Activated CD8-positive, alpha-beta T cell treated with anti-CD3 and anti-CD28 coated beads for 36 hours (primary cell): ENCODE measurements at regions not wholly inside any gene's neighbourhood (a gene's known extent, or its start where the extent isn't known, plus 50 kb on each side); places are given as distances from the start of the nearest gene placed in this dataset.

ENCODE experiments used
- ATAC-seq: fragments of 200-7000 bp; cut with Tn5 transposase; one replicate; pipeline ENCODE4 v1.10.0; 2021; ENCODE audit warnings: mild to moderate bottlenecking, moderate library complexity
- CTCF ChIA-PET: fragments of 350-600 bp; sonication (Branson Sonifier 250); formaldehyde crosslinking; loops from one replicate; lab custom pipeline; 2021; ENCODE audit warnings: antibody characterized with exemption; lab: Charles Lee
- POLR2A ChIA-PET: fragments of 350-600 bp; sonication (Branson Sonifier 250); formaldehyde crosslinking; loops from one replicate; lab custom pipeline; 2021; ENCODE audit warnings: antibody characterized with exemption; lab: Charles Lee
- DNase-seq: peaks from one replicate; pipeline ENCODE4 v3.0.0-alpha.2; 2020
- H3K27ac Mint-ChIP-seq: one replicate; pipeline ENCODE4 v1.8.0; 2021; ENCODE audit warnings: mild to moderate bottlenecking, mixed read lengths
- H3K27me3 Mint-ChIP-seq: one replicate; pipeline ENCODE4 v1.8.0; 2021; ENCODE audit warnings: mixed read lengths
- H3K36me3 Mint-ChIP-seq: one replicate; pipeline ENCODE4 v1.8.0; 2021; ENCODE audit warnings: low read depth, mixed read lengths
- H3K4me1 Mint-ChIP-seq: one replicate; pipeline ENCODE4 v1.8.0; 2021; ENCODE audit warnings: low read depth, mixed read lengths
- H3K4me3 Mint-ChIP-seq: one replicate; pipeline ENCODE4 v1.8.0; 2021; ENCODE audit warnings: mild to moderate bottlenecking, moderate library complexity, mixed read lengths
- H3K9me3 Mint-ChIP-seq: one replicate; pipeline ENCODE4 v1.8.0; 2021; ENCODE audit warnings: mixed read lengths
- CTCF ChIP-seq: fragments of 200-600 bp; IDR thresholded peaks from one replicate; pipeline ENCODE4 v1.8.0; 2022; ENCODE audit warnings: antibody characterized with exemption, mild to moderate bottlenecking
- intact Hi-C: fragments of 100-400 bp; cut with micrococcal nuclease; formaldehyde crosslinking; loops from one replicate; pipeline ENCODE4 v1.10.0; 2022

DNA sequence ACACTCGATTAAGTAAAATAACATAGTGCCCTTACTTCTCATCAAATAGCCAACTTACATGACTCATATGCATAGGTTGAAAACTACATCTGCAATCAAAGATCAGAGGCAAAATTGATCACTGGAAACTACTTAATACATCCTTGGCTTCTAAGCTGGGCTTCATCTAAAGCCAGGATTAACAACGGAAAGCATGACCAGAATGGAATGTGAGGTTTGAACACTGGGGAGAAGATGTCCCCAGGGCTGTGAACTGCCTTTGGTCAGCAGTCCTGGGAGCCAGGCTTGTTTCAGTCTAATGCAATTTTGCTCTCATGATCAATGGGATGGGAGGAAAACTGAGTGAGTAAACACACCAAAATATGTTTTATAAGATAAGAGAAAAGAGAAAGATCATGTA lies 192.5 kb upstream of the TTC29 start:
- ATAC-seq: no peak
- no peak for TF ChIP-seq CTCF
- Mint-ChIP-seq H3K4me1 (no peaks in the 10 kb centered on the region), H3K9me3 (no peaks in the 10 kb centered on the region), H3K36me3 (no peaks in the 10 kb centered on the region), H3K27ac (no peak overlapping the region), H3K4me3 (no peak overlapping the region), H3K27me3 (peaks cover 9% of the 10 kb centered on the region)
- no peak for DNase-seq
- ChIA-PET POLR2A (no interaction called here), CTCF (no interaction called here)
- intact Hi-C loops: no loop called here

DNA sequence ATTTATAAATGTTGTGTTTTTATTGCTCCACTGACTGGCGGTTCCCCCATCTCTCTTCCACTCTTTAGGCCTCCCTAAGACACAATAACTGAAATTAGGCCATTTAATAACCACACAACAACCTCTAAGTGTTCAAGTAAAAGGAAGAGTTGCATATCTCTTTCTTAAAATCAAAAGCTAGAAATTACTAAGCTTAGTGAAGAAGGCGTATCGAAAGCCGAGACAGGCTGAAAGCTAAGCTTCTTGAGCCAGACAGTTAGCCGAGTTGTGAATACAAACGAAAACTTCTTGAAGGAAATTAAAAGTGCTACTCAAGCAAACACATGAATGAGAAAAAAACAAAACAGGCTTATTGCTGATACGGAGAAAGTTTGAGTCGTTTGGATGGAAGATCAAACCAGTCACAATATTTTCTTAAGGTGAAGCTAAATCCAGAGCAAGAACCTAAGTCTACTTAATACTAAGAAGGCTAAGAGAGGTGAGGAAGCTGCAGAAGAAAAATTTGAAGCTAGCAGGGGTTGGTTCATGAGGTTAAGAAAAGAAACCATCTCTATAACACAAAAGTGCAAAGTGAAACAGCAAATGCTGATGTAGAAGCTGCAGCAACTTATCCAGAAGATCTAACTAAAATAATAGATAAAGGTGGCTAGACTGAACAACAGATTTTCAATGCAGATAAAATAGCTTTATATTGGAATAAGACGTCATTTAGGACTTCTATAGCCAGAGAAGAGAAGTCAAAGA lies 194.0 kb upstream of the TTC29 start:
- DNase-seq: no peak
- no peak for TF ChIP-seq CTCF
- H3K27ac Mint-ChIP-seq: no peak overlapping the region
- H3K4me3 Mint-ChIP-seq: no peak overlapping the region
- ATAC-seq: no peak
- peaks cover 9% of the 10 kb centered on the region for H3K27me3 Mint-ChIP-seq
- H3K9me3 Mint-ChIP-seq: no peaks in the 10 kb centered on the region
- ChIA-PET POLR2A (no interaction called here), CTCF (no interaction called here)
- H3K4me1 Mint-ChIP-seq: no peaks in the 10 kb centered on the region
- intact Hi-C loops: no loop called here
- H3K36me3 Mint-ChIP-seq: no peaks in the 10 kb centered on the region

DNA sequence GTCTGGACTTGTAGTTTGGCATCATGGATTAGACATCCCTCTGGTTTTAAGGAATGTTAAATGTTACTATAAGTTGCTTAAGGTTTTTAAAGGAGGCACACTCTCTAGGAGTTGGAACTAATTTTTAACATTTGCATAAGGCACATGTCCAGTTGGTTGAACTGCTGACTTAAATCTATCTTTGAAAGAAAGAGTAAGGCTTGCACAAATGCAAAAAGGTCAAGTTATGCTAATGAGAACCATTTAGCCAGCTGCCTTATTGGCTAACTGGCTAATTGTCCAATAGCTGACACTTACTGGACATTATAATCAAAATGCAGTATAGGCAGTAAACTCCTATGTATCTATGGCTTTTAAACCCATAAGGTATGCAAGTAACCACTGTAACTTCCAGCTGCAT lies 206.1 kb upstream of the TTC29 start:
- no peak for DNase-seq
- H3K36me3 Mint-ChIP-seq: no peaks in the 10 kb centered on the region
- ATAC-seq: no peak
- ChIA-PET CTCF (interaction anchor here (1.1 kb wide), 1 partner anchor 65 kb away, joined by 3 read pairs; no protein-coding TSS in a partner anchor), POLR2A (no interaction called here)
- intact Hi-C loops: no loop called here
- H3K27ac Mint-ChIP-seq: no peak overlapping the region
- no peaks in the 10 kb centered on the region for H3K9me3 Mint-ChIP-seq
- H3K4me3 Mint-ChIP-seq: no peak overlapping the region
- no peak for TF ChIP-seq CTCF
- no peaks in the 10 kb centered on the region for H3K4me1 Mint-ChIP-seq
- peaks cover 14% of the 10 kb centered on the region for H3K27me3 Mint-ChIP-seq

DNA sequence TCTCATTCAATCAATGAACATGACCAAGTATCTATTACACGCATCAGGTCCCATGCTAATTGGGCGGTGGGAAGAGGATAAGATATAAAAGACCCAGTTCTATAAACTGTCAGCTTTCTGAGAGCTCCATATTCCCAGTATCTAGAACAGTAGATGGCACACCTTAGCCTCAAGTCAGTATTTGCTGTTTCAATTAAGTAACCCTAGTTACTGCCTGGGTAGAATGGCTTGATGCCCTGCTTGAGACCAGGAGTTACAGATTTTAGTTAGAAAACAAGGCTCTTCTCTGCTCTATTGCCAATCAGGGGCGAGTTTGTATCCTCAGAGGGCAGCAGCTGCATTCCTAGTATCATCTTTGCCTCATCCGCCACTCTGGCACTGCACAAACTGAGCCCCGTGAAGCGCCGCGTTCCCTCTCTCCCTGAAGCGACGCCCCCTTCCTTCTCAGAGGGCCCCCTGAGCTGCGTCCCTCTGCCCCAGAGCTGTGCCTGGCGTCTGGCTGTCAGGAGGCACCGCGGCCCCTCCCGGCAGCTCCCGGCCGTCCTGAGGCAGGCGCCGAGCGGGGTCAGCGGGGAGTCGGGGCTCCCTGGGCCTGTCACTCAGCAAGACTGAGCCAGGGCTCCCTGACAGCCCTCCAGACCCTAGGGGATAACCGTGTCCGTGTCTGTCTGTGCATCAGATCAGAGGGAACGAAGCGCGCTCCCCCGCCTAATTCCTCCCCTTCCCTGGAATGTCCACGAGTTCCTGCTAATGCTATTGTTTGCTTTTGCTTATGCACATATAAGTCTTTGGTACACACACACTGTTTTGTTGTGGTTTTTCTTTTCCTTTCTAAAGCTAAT lies 212.4 kb upstream of the TTC29 start:
- no peak overlapping the region for H3K4me3 Mint-ChIP-seq
- DNase-seq (no peak), ATAC-seq (no peak)
- no peaks in the 10 kb centered on the region for H3K36me3 Mint-ChIP-seq
- ChIA-PET CTCF (interaction anchor here (1.0 kb wide), 1 partner anchor 61 kb away, joined by 3 read pairs; no protein-coding TSS in a partner anchor), POLR2A (interaction anchor here (0.9 kb wide), 1 partner anchor 128 kb away, joined by 3 read pairs; no protein-coding TSS in a partner anchor)
- intact Hi-C loops: no loop called here
- H3K9me3 Mint-ChIP-seq: no peaks in the 10 kb centered on the region
- peaks cover 2% of the 10 kb centered on the region for H3K4me1 Mint-ChIP-seq
- no peak for TF ChIP-seq CTCF
- H3K27ac Mint-ChIP-seq: no peak overlapping the region
- H3K27me3 Mint-ChIP-seq: peaks cover 22% of the 10 kb centered on the region
